NCI-H526 treated with DMSO at 0.1 percent for 48 hours (cell line): ENCODE measurements at regions not wholly inside any gene's neighbourhood (a gene's known extent, or its start where the extent isn't known, plus 50 kb on each side); places are given as distances from the start of the nearest gene placed in this dataset.
"Not testable (repeated sequence)": the region's sequence is repeated elsewhere in the genome, so short reads cannot be mapped to it uniquely, and the experiment has no call there.

ENCODE experiments used
- DNase-seq: peaks from one replicate; lab custom pipeline; 2025; lab: John Stamatoyannopoulos, UW

DNA sequence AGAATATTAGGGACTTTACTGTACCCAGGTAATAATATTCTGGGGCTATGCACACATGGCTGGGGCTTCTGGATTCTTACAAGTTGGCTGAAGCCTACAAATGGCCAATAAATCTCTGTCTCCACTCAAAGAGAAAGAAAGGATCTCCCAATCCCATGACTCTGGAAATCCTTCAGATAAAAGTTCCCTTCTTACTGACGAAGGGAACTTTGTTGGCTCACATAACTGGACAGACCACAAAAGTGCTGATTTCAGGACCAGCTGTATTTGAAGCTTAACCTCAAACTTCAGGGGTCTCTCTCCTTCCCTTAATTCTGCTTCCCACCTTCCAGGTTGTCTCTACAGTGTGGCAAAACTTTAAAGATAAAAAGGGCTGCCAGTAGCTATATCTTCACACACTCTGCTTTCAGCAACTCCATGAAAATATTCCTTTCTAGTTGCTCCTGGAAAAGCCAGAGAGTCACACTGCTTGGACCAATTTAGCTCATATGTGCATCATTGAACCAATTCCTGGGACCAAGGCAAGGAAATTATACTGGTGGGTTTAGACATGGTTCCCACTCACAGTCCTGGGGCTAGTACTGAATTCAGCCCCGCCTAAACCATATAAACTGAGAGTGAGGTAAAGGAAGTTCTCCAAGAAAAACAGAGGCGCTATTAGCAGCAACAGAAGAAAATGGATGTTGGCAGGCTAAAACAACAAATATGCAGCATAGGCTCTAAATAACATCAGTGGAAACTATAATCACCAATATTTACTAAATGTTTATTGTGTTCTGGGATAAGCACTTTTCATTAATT is 290.0 kb upstream of the GADL1 start:
- no peak for DNase-seq

DNA sequence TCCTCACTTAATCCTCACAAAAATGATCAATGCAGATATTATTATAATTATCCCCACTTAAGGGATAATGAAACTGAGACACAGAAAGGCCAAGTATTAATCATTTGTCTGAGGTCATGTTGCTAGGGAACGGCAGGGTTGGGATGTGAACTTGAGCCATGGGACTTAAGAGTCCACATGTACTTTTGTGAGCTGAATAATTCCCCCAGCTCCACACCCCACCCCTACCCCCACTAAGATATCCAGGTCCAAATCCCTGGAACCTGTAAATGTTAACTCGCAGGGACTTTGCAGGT is 290.5 kb upstream of the GADL1 start:
- no peak for DNase-seq

DNA sequence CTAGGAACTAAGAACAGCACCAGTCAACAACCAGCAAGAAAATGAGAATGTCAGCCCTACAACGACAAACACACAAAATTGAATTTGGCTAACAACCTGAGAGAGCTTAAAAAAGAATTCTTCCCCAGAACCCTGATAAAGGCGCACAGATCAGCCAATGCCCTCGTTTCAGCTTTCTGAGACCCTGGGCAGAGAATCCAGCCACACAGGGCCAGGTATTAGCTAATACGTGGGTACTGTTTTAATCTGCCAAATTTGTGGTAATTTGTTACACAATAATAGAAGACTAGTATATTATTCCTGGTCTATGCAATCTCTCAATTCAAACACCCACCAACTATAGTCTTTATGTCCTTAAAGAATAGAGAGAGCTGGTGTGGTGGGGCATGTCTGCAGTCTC is 291.6 kb upstream of the GADL1 start:
- DNase-seq, result no peak

DNA sequence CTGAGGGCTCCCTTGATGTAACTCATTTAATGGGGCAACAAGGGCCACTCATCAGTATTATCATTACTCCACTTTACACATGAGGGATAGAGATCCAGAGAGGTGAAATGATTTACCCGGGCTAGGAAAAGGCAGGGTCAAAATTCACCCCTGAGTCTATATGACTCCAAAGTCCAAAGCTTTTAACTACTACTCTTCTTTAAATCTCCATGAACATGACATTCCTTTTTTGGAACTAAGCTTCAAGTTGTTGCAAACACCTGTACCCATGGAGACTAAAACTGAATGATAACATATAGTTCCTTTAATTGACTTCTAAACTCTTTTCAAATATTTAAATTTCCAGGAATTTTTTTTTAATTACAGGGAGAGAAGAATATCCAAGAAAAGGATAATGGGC is 292.9 kb upstream of the GADL1 start:
- no peak for DNase-seq

DNA sequence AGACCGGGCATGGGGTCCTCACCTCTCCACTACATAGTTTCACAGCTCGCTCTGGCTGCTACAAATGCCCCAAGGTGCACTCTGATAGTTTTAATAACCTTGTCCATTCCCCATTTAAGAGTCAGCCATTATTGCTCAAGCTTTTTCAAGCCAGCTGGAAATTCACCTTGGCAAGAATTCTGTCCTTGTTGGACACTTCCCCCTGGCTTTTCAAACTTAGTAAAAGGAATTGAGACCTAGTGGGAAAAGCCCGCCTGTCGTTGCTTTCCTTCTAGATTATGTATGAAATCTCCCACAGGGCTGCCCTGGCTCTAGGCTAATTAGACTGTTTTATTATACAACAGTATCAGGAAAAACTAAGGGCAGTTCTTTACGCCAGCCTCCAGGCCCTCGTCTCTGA is 293.7 kb upstream of the GADL1 start:
- DNase-seq, result no peak

DNA sequence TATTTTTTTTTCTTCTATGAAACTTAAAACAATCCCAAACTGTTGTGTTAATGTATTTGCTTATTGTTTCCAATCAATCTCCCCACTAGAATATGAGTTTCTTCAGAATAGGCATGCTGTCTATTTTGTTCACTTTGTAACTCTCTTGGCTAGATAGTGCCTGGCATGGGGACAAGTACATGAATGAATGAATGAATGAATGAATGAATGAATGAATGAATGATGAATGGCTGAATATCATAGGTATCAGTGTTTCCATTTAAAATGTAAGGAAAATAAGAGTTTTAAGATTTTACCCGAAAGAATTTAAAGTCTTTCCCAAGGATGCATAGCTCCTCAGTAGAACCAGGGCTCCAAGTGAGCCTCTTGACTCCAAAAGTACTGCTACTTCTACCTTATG is 294.9 kb upstream of the GADL1 start:
- no peak for DNase-seq

DNA sequence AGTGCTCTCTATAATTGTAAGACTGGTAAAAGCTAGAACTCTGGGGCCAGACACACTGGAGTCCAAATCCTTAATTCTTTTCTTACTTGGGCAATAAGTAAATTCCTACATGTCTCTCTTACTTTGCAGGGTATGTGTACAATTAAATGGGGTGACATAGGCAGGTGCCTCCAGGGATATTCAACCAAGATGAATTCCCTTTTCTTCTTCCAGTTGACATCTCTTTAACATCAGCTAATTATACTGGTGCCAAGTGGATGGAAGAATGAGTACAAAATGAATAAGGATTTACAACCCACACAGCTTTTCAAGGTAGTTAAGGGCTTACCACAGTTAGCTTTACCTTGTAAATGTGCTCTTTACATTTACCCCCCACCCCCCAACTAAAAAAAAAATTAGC is 295.5 kb upstream of the GADL1 start:
- no peak for DNase-seq

DNA sequence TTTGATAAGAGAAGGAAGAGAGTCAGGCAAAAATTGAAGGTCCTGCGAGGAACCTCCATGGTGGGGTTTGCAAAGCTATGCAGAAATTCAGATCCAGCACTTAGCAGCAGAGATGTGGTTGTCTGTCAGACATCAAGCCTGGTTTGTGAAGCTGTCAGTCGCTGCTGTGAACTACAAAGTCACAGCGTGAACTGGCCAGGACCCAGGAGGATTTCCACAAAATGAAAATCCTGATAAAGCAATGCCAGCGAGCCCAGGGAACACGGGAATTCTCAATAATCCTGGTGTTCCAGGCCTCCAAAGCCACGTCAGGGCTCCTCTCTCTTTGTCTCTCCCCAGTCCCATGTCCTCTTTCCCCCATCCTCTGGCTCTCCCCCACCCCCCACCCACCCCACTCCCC is 296.9 kb upstream of the GADL1 start:
- DNase-seq, result no peak

DNA sequence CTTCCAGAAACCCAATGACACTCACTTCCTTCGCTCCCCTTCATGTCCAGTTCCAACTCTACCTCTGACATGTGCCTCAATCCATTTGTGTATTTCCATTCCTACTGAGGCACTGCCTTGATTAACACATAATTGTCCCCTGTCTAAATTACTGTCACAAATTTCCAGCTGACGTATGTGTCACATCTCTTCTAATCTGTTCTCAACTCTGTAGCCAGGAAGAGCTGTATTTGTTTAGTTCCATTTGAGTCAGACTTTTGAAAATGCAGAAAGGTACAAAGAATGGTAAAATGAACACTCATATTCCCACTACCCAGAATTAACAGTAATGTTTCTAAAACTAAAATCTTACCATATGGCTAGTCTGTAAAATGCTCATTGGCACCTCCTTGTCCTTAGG is 299.0 kb upstream of the GADL1 start:
- no peak for DNase-seq

DNA sequence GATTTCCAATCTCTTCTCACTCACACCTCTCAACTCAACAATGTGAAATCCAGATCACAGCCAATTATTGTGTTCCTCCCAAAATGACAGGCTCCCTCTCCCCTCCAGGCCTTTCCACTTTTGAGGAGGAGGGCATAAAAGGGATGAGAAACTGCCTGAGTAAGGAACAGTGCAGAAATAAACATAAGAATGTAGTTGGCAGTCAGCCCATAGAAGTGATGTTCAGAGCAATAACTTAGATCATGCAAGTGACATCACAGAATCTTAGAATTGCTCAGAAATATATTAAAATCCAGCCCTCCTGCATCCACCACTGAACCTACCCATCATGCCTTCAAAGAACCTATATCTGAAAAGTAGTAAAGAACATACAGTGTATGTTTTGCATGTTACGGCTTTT is 299.4 kb upstream of the GADL1 start:
- DNase-seq, result no peak

DNA sequence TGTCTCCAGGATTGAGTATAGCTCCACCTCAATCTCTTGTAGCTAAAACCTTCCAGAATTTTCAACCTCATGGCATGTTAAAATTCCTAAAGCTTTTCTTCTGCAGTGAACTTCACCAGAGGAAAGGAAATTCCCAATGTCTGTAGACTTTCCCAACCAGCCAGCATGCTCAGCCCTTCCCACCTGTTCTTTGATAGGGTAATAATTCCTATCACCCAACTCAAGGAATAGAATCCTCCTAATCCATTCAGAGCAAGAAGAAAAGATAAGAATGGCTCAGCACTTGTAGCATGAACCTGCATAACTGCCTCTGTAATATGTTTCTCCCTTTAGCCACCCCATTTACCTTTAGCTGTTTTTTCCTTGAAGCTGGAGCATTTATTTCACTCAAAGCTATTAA is 301.8 kb upstream of the GADL1 start:
- DNase-seq, result no peak

DNA sequence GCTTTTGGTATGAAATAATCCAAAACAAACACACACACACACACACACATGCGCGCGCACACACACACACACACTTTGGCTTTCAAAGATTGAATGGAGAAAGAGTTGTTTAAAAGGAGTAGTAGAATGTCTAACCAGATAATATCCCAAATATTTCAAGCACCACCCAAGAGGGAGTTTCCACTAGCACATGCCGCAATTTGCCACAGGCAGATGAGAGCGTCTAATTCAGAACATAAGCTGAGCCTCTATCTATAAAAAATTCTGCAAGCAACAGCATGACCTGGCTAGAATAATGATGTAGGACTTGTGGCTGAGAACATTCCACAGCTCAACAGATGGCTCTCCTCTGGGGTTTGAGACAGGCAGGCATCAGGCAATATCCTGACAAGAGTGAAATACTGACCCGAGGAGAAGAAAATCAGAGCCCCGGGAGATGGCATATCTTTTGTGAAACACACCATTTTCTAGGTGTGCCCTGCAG is 302.5 kb upstream of the GADL1 start:
- no peak for DNase-seq

DNA sequence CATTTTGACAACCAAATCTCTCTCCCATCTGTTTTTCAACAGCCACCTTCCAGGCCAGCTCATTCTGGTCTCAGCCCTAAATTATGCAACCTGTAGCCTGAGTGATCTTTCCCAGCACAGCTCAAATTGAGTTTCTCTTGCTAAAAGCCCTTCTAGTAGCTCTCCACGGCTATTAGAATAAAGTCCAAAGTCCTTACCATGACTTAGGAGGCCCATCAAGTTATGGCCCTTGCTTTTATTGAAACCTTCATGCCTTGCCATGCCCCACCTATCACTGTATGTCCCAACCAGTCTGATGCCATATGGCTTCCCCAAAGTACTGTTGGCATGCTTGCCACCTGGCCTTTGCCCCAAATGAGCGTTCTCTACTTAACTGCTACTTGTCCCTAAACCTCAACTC is 303.5 kb upstream of the GADL1 start:
- no peak for DNase-seq

DNA sequence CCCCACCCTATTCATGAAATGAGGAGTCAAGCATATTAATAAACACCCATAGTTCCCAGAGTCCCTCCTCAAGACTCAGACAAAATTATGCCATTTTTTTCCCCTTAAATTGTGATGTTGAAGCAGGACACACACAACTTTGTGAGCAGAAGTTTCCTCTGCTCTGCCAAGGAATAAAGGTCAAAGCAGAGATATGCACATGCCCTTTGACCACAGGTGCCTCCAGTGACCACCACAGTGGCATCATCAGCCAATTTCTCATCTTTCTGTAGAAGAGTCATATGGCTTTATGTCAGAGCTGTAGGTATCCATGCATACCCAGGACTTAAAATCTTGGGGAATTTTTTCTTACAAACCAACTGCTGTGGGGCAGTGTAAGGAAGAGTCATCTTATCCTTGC is 304.4 kb upstream of the GADL1 start:
- DNase-seq, result no peak

DNA sequence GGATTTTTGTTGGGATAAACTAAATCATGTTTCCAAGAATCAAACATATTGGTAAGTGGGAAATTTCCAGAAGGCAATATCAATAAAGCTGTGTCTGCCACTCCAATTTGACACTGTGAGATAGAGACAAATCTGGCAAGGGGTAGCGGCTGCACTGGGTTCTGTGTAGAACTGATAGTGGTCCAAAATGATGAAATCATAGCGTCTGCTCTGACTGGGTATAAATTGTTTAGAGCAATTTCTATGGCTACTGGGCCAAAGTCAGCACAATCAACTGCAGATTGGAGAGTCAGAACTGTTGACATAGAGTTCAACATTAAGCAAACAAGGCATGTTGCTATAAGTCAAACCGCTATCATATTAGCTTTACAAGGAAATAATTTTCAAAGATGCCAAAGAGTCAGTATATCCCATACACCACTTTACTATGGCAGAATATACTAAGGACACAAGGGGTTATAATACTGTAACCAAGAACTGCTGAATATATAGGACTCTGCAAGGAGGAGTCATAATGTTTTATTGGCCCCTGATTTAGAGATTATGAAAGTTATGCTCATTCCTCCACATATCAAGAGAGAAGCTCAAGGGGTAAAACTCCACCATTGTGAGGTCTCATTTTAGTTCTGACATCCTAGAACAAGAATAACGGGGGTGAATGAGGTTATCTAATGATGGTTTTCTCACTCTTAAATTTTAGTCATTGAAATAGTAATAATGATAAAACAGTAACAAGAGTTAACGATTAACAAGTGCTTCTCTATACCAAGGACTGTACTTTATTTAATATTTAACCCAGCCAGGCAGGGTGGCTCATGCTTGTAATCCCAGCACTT is 309.7 kb upstream of the GADL1 start:
- no peak for DNase-seq

DNA sequence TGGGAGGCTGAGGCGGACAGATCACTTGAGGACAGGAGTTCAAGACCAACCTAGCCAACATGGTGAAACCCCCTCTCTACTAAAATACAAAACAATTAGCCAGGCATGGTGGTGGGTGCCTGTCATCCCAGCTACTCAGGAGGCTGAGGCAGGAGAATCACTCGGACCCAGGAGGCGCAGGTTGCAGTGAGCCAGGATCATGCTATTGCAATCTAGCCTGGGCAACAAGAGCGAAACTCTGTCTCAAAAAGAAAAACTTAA is 310.3 kb upstream of the GADL1 start:
- not testable (repeated sequence) for DNase-seq

DNA sequence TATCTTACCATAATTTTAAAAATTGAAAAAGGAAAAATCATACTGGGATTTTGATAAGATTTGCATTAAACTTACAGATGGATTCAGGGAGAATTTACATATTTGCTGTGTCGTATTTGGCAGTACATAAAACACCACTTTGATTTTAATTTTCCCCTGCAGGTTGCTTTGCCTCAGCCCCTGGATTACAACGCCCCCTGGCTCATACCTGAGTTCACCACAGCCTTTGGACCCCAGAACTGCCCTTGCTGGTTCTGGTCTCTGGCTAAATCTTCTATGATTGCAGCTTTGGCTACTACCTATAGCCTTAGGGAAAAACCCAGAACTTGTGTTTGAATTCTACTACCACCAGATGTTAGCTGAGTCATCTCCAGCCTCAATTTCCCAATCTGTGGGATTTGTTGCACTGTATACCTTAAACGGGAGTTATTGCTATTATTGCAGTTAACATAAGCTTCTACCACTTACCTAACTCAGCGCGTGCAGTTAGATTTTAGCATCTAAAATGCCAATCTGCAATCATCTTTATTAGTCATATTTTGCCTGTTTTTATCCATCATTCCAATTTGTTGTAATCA is 315.7 kb upstream of the GADL1 start:
- no peak for DNase-seq

DNA sequence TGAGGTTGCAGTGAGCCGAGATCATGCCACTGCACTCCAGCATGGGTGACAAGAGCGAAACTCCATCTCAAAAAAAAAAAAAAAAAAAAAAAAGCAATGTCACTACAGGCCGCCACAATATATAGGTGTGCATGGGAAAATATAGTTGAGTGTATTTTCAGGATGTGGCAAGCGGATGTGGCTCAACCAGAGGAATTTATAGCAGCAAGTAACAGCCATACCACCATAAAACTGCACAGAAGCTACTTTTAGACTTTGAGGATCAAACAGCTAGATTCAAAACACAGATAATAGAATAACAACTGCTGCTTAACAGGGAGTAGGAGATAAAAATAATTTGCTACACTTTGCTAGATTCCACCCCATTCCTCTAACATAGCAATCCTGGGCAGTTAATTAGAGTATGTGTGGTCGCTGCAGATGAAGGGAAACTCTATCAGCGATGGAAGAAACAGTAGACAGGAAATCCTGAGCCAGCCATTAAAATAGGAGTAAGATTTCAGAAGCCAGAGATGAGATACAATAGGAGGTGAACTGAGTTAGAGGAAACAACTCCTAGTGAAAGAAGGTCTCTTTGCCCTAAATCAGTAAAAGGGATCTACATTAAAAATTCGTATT is 318.7 kb upstream of the STT3B start:
- DNase-seq, result no peak

DNA sequence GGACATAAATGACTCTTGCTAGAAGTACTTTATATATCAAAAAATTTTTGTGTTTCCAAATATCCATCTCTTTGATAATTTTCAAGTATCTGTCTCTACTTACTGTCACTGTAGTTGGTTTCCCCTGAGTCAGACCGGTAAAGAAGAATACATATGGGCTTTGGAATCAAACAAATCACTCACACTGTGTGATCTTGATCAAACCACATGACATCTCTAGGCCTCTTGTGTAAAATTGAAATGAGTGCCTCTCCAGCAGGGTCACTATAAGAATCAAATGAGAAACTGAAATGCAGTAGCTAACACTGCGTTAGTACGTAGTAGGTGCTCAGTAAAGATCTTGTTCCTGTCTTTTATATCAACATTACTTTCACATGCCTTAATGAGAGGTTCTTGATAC is 314.6 kb upstream of the STT3B start:
- DNase-seq, result no peak

DNA sequence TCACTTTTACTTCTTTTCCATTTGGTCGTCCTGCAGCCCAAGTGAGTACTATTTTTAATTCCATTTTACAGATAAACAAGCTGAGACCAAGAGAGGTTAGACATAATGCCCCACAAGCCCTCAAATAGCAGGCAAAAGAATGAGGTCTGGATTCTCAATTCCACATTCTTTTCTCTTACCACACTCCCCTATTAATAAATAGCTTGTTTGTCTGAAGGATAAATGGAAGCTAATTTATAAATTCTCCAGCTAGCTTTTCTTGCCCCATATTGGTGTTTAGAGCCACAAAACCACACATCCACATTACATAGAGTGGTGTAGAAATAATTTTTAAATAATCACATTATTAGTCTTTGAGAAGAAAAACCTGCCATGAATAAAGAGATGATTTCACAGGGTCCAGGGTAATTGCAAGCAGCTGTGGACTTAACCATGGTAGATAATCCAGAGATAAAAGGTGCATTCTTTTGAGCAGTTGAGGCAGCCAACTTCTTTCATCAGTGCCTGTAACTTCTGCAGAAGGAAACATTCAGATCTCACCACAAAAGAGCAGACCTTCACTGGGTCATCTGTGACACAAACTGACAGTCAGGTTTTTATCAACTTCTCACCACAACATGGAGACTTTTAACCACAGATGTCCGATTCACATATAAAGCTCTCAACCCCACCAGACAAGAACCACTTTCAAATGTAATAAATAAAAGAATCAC is 313.4 kb upstream of the STT3B start:
- no peak for DNase-seq

DNA sequence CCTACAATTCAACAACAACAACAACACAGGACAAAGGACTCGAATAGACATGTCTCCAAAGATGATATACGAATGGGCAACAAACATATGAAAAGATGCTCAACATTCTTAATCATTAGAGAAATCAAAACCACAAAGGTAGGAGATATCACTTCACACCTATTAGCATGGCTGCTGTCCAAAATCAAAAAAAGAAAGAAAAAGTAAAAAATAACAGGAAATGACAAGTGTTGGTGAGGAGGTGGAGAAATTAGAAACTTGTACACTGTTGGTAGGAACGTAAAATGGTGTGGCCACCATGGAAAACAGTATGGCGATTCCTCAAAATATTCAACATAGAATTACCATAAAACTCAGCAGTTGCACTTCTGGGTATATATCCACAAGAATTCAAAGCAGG is 312.3 kb upstream of the STT3B start:
- DNase-seq, result no peak

DNA sequence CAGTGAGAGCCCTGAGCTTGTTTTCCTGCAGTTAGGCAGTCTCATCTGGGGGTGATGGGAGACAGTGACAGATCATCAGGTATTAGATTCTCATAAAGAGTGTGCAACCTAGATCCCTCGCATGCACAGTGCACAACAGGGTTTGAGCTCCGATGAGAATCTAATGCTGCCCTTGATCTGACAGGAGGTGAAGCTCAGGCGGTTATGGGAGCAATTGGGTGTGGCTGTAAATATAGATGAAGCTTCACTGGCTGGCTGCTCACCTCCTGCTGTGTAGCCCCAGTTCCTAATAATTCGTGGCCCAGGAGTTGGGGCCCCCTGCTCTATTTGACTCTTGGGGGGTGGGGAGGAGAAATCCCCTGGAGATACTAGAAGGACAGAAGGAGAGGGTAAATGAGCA is 309.4 kb upstream of the STT3B start:
- DNase-seq, result no peak

DNA sequence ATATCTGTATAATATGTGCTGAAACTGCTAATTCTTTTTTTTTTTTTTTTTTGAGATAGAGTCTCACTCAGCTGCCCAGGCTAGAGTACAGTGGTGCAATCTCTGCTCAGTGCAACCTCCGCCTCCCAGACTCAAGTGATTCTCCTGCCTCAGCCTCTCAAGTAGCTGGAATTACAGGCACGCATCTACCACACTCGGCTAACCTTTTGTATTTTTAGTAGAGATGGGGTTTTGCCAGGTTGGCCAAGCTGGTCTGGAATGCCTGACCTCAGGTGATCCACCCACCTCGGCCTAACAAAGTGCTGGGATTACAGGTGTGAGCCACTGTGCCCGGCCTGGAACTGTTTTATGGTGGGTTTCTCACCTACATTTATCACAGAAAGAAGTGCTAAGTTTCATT is 307.8 kb upstream of the STT3B start:
- DNase-seq, result no peak
